ENCODE measurements at regions not wholly inside any gene's neighbourhood (a gene's known extent, or its start where the extent isn't known, plus 50 kb on each side); places are given as distances from the start of the nearest gene placed in this dataset.

- DNase-seq (no peak), ATAC-seq (ENCODE audit: low FRiP score in 2 of 2) (no peak)
- Histone ChIP-seq H3K4me1 (no peaks in the 10 kb centered on the region), H3K9me3 (no peaks in the 10 kb centered on the region), H3K36me3 (no peaks in the 10 kb centered on the region), H3K27me3 (no peaks in the 10 kb centered on the region), H3K27ac (no peak overlapping the region), H3K4me3 (no peak overlapping the region)
- 40 to 53% methylated on average over 2 of the region's 2 CpGs for WGBS, 2 donors
- TF ChIP-seq POLR2AphosphoS5 (IDR thresholded peaks at IDR 0.05) (no peak), EP300 (IDR thresholded peaks at IDR 0.05) (no peak), POLR2A (IDR thresholded peaks at IDR 0.05) (no peak), CTCF (IDR thresholded peaks at IDR 0.05) (no peak)
These were observed 274.9 kb upstream of the LCORL start for GRCh38 chr4:18296411-18296810.

GRCh38 chr4:18294846-18295245 lies 273.3 kb upstream of the LCORL start:
- DNase-seq (no peak), ATAC-seq (ENCODE audit: low FRiP score in 2 of 2) (no peak)
- TF ChIP-seq POLR2A (IDR thresholded peaks at IDR 0.05) (no peak), EP300 (IDR thresholded peaks at IDR 0.05) (no peak), CTCF (IDR thresholded peaks at IDR 0.05) (no peak), POLR2AphosphoS5 (IDR thresholded peaks at IDR 0.05) (no peak)
- Histone ChIP-seq H3K9me3 (no peaks in the 10 kb centered on the region), H3K27me3 (no peaks in the 10 kb centered on the region), H3K36me3 (no peaks in the 10 kb centered on the region), H3K4me1 (no peaks in the 10 kb centered on the region), H3K27ac (no peak overlapping the region), H3K4me3 (no peak overlapping the region)
- 58 to 72% methylated on average over 2 of the region's 2 CpGs for WGBS, 2 donors

GRCh38 chr4:18294021-18294420 lies 272.5 kb upstream of the LCORL start:
- TF ChIP-seq POLR2AphosphoS5 (IDR thresholded peaks at IDR 0.05) (no peak), POLR2A (IDR thresholded peaks at IDR 0.05) (no peak), CTCF (IDR thresholded peaks at IDR 0.05) (no peak), EP300 (IDR thresholded peaks at IDR 0.05) (no peak)
- Histone ChIP-seq H3K4me1 (no peaks in the 10 kb centered on the region), H3K27me3 (no peaks in the 10 kb centered on the region), H3K9me3 (no peaks in the 10 kb centered on the region), H3K4me3 (no peak overlapping the region), H3K27ac (no peak overlapping the region), H3K36me3 (no peaks in the 10 kb centered on the region)
- no peak for ATAC-seq (ENCODE audit: low FRiP score in 2 of 2)
- WGBS, 2 donors: 85 to 93% methylated on average over 6 of the region's 6 CpGs
- no peak for DNase-seq

- DNase-seq (no peak), ATAC-seq (ENCODE audit: low FRiP score in 2 of 2) (no peak)
- 87% methylated on average over 6 of the region's 6 CpGs for WGBS, 2 donors
- Histone ChIP-seq H3K4me3 (no peak overlapping the region), H3K9me3 (no peaks in the 10 kb centered on the region), H3K36me3 (no peaks in the 10 kb centered on the region), H3K27ac (no peak overlapping the region), H3K4me1 (no peaks in the 10 kb centered on the region), H3K27me3 (no peaks in the 10 kb centered on the region)
- TF ChIP-seq EP300 (IDR thresholded peaks at IDR 0.05) (no peak), POLR2A (IDR thresholded peaks at IDR 0.05) (no peak), CTCF (IDR thresholded peaks at IDR 0.05) (no peak), POLR2AphosphoS5 (IDR thresholded peaks at IDR 0.05) (no peak)
These were observed 270.9 kb upstream of the LCORL start for GRCh38 chr4:18292411-18292810.

- Histone ChIP-seq H3K4me3 (no peak overlapping the region), H3K36me3 (no peaks in the 10 kb centered on the region)
- no peak for ATAC-seq (ENCODE audit: low FRiP score in 2 of 2)
These were observed 270.4 kb upstream of the LCORL start for GRCh38 chr4:18291981-18292380.

More at GRCh38 chr4:18291981-18292380, 270.4 kb upstream of the LCORL start:
- WGBS, 2 donors: 85 to 94% methylated on average over 2 of the region's 2 CpGs
- no peak for DNase-seq
- Histone ChIP-seq H3K27ac (no peak overlapping the region), H3K4me1 (no peaks in the 10 kb centered on the region), H3K27me3 (no peaks in the 10 kb centered on the region), H3K9me3 (no peaks in the 10 kb centered on the region)
- no peak for TF ChIP-seq CTCF (IDR thresholded peaks at IDR 0.05)
- TF ChIP-seq POLR2A (IDR thresholded peaks at IDR 0.05): no peak
- TF ChIP-seq POLR2AphosphoS5 (IDR thresholded peaks at IDR 0.05): no peak
- no peak for TF ChIP-seq EP300 (IDR thresholded peaks at IDR 0.05)
